Activated CD8-positive, alpha-beta T cell treated with anti-CD3 and anti-CD28 coated beads, Interleukin-2, amount 10 ng/mL, durations not matched to agents 7 days and 5 days (primary cell): ENCODE measurements at regions not wholly inside any gene's neighbourhood (a gene's known extent, or its start where the extent isn't known, plus 50 kb on each side); places are given as distances from the start of the nearest gene placed in this dataset.

ENCODE experiments used
- ATAC-seq: fragments of 150-1000 bp; cut with Tn5 transposase; one replicate; pipeline ENCODE4 v1.10.0; 2021; ENCODE audit warnings: moderate library complexity
- CTCF ChIA-PET: fragments of 350-600 bp; sonication (Branson Sonifier 250); formaldehyde crosslinking; loops from one replicate; lab custom pipeline; 2021; ENCODE audit warnings: antibody characterized with exemption; lab: Charles Lee
- POLR2A ChIA-PET: fragments of 350-600 bp; sonication (Branson Sonifier 250); formaldehyde crosslinking; loops from one replicate; lab custom pipeline; 2021; ENCODE audit warnings: antibody characterized with exemption; lab: Charles Lee
- DNase-seq: peaks from one replicate; pipeline ENCODE4 v3.0.0-alpha.2; 2020
- H3K27ac Mint-ChIP-seq: one replicate; pipeline ENCODE4 v1.8.0; 2021; ENCODE audit warnings: mild to moderate bottlenecking, mixed read lengths
- H3K27me3 Mint-ChIP-seq: one replicate; pipeline ENCODE4 v1.8.0; 2021; ENCODE audit warnings: low read depth, mixed read lengths
- H3K36me3 Mint-ChIP-seq: one replicate; pipeline ENCODE4 v1.8.0; 2021; ENCODE audit warnings: low read depth, mixed read lengths
- H3K4me1 Mint-ChIP-seq: one replicate; pipeline ENCODE4 v1.8.0; 2021; ENCODE audit warnings: low read depth, mixed read lengths
- H3K4me3 Mint-ChIP-seq: one replicate; pipeline ENCODE4 v1.8.0; 2021; ENCODE audit warnings: mild to moderate bottlenecking, mixed read lengths
- H3K9me3 Mint-ChIP-seq: one replicate; pipeline ENCODE4 v1.8.0; 2022; ENCODE audit warnings: mixed read lengths; ENCODE audit not compliant: insufficient read depth

- no peak overlapping the region for H3K27ac Mint-ChIP-seq
- POLR2A ChIA-PET: no interaction called here
- CTCF ChIA-PET: interaction anchor here (0.9 kb wide), 1 partner anchor 299 kb away, joined by 3 read pairs; no protein-coding TSS in a partner anchor
- DNase-seq (no peak), ATAC-seq (no peak)
- no peaks in the 10 kb centered on the region for H3K4me1 Mint-ChIP-seq
- no peaks in the 10 kb centered on the region for H3K9me3 Mint-ChIP-seq
- no peak overlapping the region for H3K4me3 Mint-ChIP-seq
- no peaks in the 10 kb centered on the region for H3K27me3 Mint-ChIP-seq
- peaks cover 26% of the 10 kb centered on the region for H3K36me3 Mint-ChIP-seq
Measured at GRCh38 chr1:198865319-198865718, 226.5 kb downstream of the PTPRC start.

DNA sequence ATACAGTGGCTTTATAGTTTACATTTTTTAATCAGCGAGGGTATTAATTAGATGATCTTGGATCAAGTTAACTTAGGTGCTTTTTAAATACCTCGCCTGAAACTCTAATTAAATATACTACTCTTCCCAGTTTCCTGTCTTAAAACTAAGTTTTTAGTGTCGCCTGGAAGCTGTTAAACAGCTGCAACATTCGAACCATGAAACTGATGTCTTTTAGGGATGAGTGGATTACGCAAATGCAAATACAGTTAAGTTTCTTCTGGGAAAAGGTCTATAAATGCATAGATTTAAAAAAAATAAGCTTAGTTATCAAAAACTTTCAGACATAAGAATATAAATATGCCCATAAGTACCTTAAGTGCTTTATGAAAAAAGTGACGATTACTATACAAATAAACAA lies 228.3 kb downstream of the PTPRC start:
- CTCF ChIA-PET: interaction anchor here (1.0 kb wide), 1 partner anchor 246 kb away, joined by 3 read pairs; no protein-coding TSS in a partner anchor
- Mint-ChIP-seq H3K36me3 (peaks cover 39% of the 10 kb centered on the region), H3K4me3 (no peak overlapping the region), H3K27ac (no peak overlapping the region), H3K9me3 (no peaks in the 10 kb centered on the region), H3K4me1 (no peaks in the 10 kb centered on the region), H3K27me3 (no peaks in the 10 kb centered on the region)
- POLR2A ChIA-PET: no interaction called here
- no peak for DNase-seq
- no peak for ATAC-seq

GRCh38 chr1:198873696-198874230 lies 234.9 kb downstream of the PTPRC start:
- Mint-ChIP-seq H3K4me1 (no peaks in the 10 kb centered on the region), H3K4me3 (no peak overlapping the region), H3K9me3 (peaks cover 5% of the 10 kb centered on the region), H3K27ac (no peak overlapping the region), H3K27me3 (no peaks in the 10 kb centered on the region), H3K36me3 (peaks cover 64% of the 10 kb centered on the region)
- ATAC-seq (no peak), DNase-seq (no peak)
- ChIA-PET CTCF (interaction anchor here (0.7 to 1.2 kb wide), 2 partner anchors 31 to 45 kb away, joined by 3 read pairs; no protein-coding TSS in a partner anchor), POLR2A (no interaction called here)

GRCh38 chr1:198876371-198876871 lies 237.6 kb downstream of the PTPRC start:
- no peaks in the 10 kb centered on the region for H3K27me3 Mint-ChIP-seq
- no peak overlapping the region for H3K27ac Mint-ChIP-seq
- no peak overlapping the region for H3K4me3 Mint-ChIP-seq
- ATAC-seq (no peak), DNase-seq (no peak)
- POLR2A ChIA-PET: interaction anchor here (1.2 kb wide), 1 partner anchor 43 kb away, joined by 5 read pairs; no protein-coding TSS in a partner anchor
- peaks cover 9% of the 10 kb centered on the region for H3K4me1 Mint-ChIP-seq
- H3K9me3 Mint-ChIP-seq: peaks cover 5% of the 10 kb centered on the region
- CTCF ChIA-PET: no interaction called here
- peaks cover 71% of the 10 kb centered on the region for H3K36me3 Mint-ChIP-seq

DNA sequence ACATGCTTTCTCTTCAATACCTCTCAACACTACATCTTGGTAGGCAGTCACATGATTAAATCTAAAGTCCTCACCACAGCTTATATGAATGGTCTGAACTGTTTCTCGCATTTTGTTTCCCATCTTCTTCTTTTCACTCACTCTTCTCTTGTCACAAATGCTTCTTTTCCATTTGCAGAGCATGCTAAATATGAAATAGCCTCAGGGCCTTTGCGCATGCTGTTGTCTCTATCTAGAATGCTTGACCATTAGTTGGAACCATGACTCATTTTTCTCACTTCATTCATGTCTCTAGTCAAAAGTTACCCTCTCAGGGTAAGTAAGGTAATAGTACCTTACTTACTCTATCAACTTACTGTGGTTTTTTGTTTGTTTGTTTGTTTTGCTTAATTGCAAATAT lies 239.7 kb downstream of the PTPRC start:
- Mint-ChIP-seq H3K27ac (no peak overlapping the region), H3K9me3 (peaks cover 3% of the 10 kb centered on the region), H3K4me3 (no peak overlapping the region), H3K27me3 (no peaks in the 10 kb centered on the region), H3K36me3 (peaks cover 56% of the 10 kb centered on the region), H3K4me1 (peaks cover 15% of the 10 kb centered on the region)
- CTCF ChIA-PET: interaction anchor here (1.0 kb wide), 1 partner anchor 234 kb away, joined by 3 read pairs; no protein-coding TSS in a partner anchor
- DNase-seq (no peak), ATAC-seq (no peak)
- POLR2A ChIA-PET: no interaction called here

GRCh38 chr1:198879711-198880306 lies 241.0 kb downstream of the PTPRC start:
- ATAC-seq: no peak
- Mint-ChIP-seq H3K27me3 (no peaks in the 10 kb centered on the region), H3K9me3 (no peaks in the 10 kb centered on the region), H3K36me3 (peaks cover 55% of the 10 kb centered on the region), H3K4me1 (peaks cover 15% of the 10 kb centered on the region), H3K4me3 (no peak overlapping the region), H3K27ac (no peak overlapping the region)
- CTCF ChIA-PET: interaction anchor here (1.0 kb wide), 1 partner anchor 233 kb away, joined by 3 read pairs; no protein-coding TSS in a partner anchor
- POLR2A ChIA-PET: interaction anchor here (0.7 kb wide), 1 partner anchor 284 kb away, joined by 3 read pairs; no protein-coding TSS in a partner anchor
- DNase-seq: no peak

GRCh38 chr1:198880397-198880796 lies 241.6 kb downstream of the PTPRC start:
- no peak overlapping the region for H3K4me3 Mint-ChIP-seq
- H3K27ac Mint-ChIP-seq: no peak overlapping the region
- H3K27me3 Mint-ChIP-seq: no peaks in the 10 kb centered on the region
- POLR2A ChIA-PET: no interaction called here
- CTCF ChIA-PET: no interaction called here
- ATAC-seq (no peak), DNase-seq (no peak)
- no peaks in the 10 kb centered on the region for H3K9me3 Mint-ChIP-seq
- peaks cover 15% of the 10 kb centered on the region for H3K4me1 Mint-ChIP-seq
- peaks cover 53% of the 10 kb centered on the region for H3K36me3 Mint-ChIP-seq

DNA sequence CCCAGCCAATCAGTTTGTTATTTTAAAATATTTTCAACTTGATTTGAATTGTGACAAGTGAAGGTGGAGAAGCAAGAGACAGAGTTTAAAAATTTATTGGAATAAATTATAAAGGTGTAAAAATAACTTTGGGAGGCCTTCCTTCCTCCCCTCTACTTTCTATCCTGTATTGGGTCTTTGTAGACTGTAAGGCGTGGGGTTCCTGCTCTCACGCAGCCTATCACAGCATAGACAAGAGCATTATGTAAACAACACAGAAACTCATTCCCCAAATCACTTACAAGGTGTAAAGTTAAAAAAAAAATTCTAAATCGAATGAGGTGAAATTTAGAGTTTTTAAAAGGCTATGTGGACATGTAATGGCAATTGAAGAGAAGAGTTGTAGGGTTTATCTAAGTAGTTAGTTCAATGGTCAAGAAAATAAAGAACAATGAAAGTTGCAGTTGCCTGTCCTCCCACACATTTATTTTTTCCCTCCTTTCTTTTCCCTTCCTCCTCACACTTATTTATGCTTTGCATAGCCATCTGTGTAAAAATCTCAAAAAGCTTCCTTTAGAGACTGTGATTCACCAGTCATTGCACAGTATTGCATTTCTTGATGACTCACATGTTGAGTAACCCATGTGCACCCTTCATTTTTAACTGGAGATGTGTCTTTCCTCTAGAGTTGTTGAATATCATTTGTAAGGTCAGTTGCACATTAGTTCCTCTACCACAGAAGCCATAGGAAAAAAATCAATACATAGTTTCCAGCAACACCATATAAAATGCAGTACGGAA lies 242.2 kb downstream of the PTPRC start:
- H3K4me1 Mint-ChIP-seq: peaks cover 15% of the 10 kb centered on the region
- peaks cover 53% of the 10 kb centered on the region for H3K36me3 Mint-ChIP-seq
- H3K27ac Mint-ChIP-seq: peak overlapping the region; percentile 42
- H3K27me3 Mint-ChIP-seq: no peaks in the 10 kb centered on the region
- DNase-seq (no peak), ATAC-seq (no peak)
- CTCF ChIA-PET: no interaction called here
- H3K4me3 Mint-ChIP-seq: no peak overlapping the region
- H3K9me3 Mint-ChIP-seq: no peaks in the 10 kb centered on the region
- POLR2A ChIA-PET: no interaction called here

- Mint-ChIP-seq H3K27me3 (no peaks in the 10 kb centered on the region), H3K36me3 (peaks cover 51% of the 10 kb centered on the region), H3K4me3 (no peak overlapping the region), H3K9me3 (no peaks in the 10 kb centered on the region), H3K27ac (no peak overlapping the region), H3K4me1 (peaks cover 19% of the 10 kb centered on the region)
- CTCF ChIA-PET: interaction anchor here (1.0 to 2.2 kb wide), 3 partner anchors 10 to 230 kb away, joined by 3 to 8 read pairs (median 5); no protein-coding TSS in a partner anchor
- POLR2A ChIA-PET: no interaction called here
- DNase-seq: no peak
- no peak for ATAC-seq
Measured at GRCh38 chr1:198883184-198883583, 244.3 kb downstream of the PTPRC start.

DNA sequence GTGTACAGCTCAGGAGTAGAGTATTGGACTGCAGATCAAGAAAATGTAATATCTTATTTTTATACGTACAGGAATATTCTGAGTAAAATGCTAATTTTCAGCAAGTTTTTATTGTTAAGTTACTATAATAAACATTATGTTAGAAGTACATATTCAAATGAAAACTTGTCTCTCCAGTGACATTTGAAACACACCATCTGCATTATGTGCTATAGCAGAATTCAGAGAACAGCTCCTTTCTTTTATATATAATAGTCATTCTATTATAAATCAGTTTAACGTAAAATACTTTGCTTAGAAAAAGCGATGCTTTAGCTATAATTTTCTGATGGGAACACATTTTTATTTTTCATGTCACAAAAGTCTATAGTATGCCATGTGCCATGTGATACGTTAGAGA lies 249.0 kb downstream of the PTPRC start:
- H3K4me3 Mint-ChIP-seq: no peak overlapping the region
- no peak overlapping the region for H3K27ac Mint-ChIP-seq
- no peaks in the 10 kb centered on the region for H3K27me3 Mint-ChIP-seq
- ATAC-seq: no peak
- peaks cover 46% of the 10 kb centered on the region for H3K36me3 Mint-ChIP-seq
- POLR2A ChIA-PET: no interaction called here
- peaks cover 13% of the 10 kb centered on the region for H3K4me1 Mint-ChIP-seq
- CTCF ChIA-PET: interaction anchor here (1.5 kb wide), 1 partner anchor 225 kb away, joined by 8 read pairs; no protein-coding TSS in a partner anchor
- no peak for DNase-seq
- H3K9me3 Mint-ChIP-seq: no peaks in the 10 kb centered on the region

DNA sequence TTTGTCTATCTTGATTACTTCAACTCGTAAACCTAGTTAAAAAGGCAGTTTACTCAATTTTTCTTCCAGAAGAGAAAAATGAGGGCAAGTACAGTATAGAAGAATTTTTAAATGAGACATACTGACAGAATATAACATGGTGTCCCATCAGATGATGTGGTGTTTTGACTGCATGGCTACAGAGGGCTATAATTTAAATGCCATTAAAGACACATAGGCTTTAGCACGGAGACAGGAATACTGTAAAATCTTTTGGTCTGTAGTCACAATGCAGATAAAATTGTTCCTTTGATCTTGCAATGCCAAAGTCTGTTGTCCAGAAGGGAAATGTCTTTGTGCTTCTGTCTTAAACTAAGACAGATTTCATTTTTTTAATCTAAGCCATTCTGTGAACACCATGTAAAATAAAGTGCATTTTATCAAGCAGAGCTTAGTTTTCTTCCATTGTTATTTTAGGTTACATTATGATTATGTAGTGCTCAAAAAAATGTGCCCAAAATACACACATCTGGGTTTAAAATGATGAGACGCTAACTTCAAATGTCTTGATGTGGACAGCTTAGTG lies 249.6 kb downstream of the PTPRC start:
- Mint-ChIP-seq H3K36me3 (peaks cover 52% of the 10 kb centered on the region), H3K27ac (no peak overlapping the region), H3K4me1 (peaks cover 13% of the 10 kb centered on the region), H3K27me3 (no peaks in the 10 kb centered on the region), H3K4me3 (no peak overlapping the region), H3K9me3 (no peaks in the 10 kb centered on the region)
- DNase-seq: no peak
- ChIA-PET POLR2A (no interaction called here), CTCF (interaction anchor here (1.5 kb wide), 1 partner anchor 224 kb away, joined by 8 read pairs; no protein-coding TSS in a partner anchor)
- ATAC-seq: no peak
